OCI-LY3 (cell line): ENCODE measurements at regions not wholly inside any gene's neighbourhood (a gene's known extent, or its start where the extent isn't known, plus 50 kb on each side); places are given as distances from the start of the nearest gene placed in this dataset.

Experiments used
- H2AFZ ChIP-seq: fragments of 200-600, 300-600 bp; shearing (Covaris generic); 2 replicates; pipeline ENCODE4 v1.6.0; 2014; ENCODE audit warnings: antibody characterized with exemption, low read depth, low read length
- H3K27ac ChIP-seq: fragments of 200-600, 300-600 bp; sonication (generic); 2 replicates; pipeline ENCODE4 v1.5.1; 2014; ENCODE audit warnings: mild to moderate bottlenecking, low read length, moderate library complexity, mixed read lengths
- H3K27me3 ChIP-seq: fragments of 200-600, 300-600 bp; sonication (generic); 2 replicates; pipeline ENCODE4 v1.6.1; 2014; ENCODE audit warnings: low read depth, low read length, mixed read lengths
- H3K36me3 ChIP-seq: fragments of 200-600, 300-600 bp; sonication (generic); replicated peaks from 2 replicates; pipeline ENCODE3; 2014; ENCODE audit warnings: low read depth, low read length, mixed read lengths
- H3K4me1 ChIP-seq: fragments of 300-600, 200-600 bp; sonication (generic); 2 replicates; pipeline ENCODE4 v1.6.1; 2014; ENCODE audit warnings: low read length, mixed read lengths
- H3K4me2 ChIP-seq: fragments of 200-600, 300-600 bp; sonication (generic); 2 replicates; pipeline ENCODE4 v1.6.1; 2014; ENCODE audit warnings: low read length, mixed read lengths
- H3K4me3 ChIP-seq: fragments of 300-600, 200-600 bp; sonication (generic); 2 replicates; pipeline ENCODE4 v1.5.1; 2014; ENCODE audit warnings: antibody characterized with exemption, mild to moderate bottlenecking, low read length, moderate library complexity
- H3K79me2 ChIP-seq: fragments of 300-600, 200-600 bp; shearing (Covaris generic); 2 replicates; pipeline ENCODE4 v1.6.1; 2014; ENCODE audit warnings: mild to moderate bottlenecking, low read length, mixed read lengths
- H3K9ac ChIP-seq: fragments of 300-600, 200-600 bp; shearing (Covaris generic); 2 replicates; pipeline ENCODE4 v1.6.0; 2014; ENCODE audit warnings: mild to moderate bottlenecking, low read length, moderate library complexity
- H3K9me3 ChIP-seq: fragments of 200-600, 300-600 bp; shearing (Covaris generic); 2 replicates; pipeline ENCODE4 v1.6.1; 2014; ENCODE audit warnings: low read length, mixed read lengths; ENCODE audit not compliant: insufficient read depth
- H4K20me1 ChIP-seq: fragments of 200-600, 300-600 bp; sonication (generic); 2 replicates; pipeline ENCODE4 v1.6.1; 2016; ENCODE audit warnings: low read length, mixed read lengths; ENCODE audit not compliant: insufficient read depth
- CTCF ChIP-seq: fragments of 200-600, 300-600 bp; sonication (generic); IDR thresholded peaks from 2 replicates; pipeline ENCODE4 v1.5.1; 2014; ENCODE audit warnings: antibody characterized with exemption, low read length, low read depth
- EZH2phosphoT487 ChIP-seq: fragments of 200-600 bp; shearing (Covaris generic); IDR thresholded peaks from 2 replicates; pipeline ENCODE4 v1.6.1; 2018; ENCODE audit warnings: antibody characterized with exemption, mixed run types, low read depth

GRCh38 chr7:22909917-22910316 lies 87.3 kb upstream of the TOMM7 start:
- no peak overlapping the region for H2AFZ ChIP-seq
- no peak overlapping the region for H3K27ac ChIP-seq
- H3K27me3 ChIP-seq: no peaks in the 10 kb centered on the region
- no peak for TF ChIP-seq EZH2phosphoT487
- TF ChIP-seq CTCF: no peak
- no peaks in the 10 kb centered on the region for H3K9me3 ChIP-seq
- no peaks in the 10 kb centered on the region for H3K79me2 ChIP-seq
- no peaks in the 10 kb centered on the region for H4K20me1 ChIP-seq
- H3K4me3 ChIP-seq: no peak overlapping the region
- H3K4me2 ChIP-seq: no peak overlapping the region
- no peaks in the 10 kb centered on the region for H3K36me3 ChIP-seq
- no peaks in the 10 kb centered on the region for H3K4me1 ChIP-seq
- no peak overlapping the region for H3K9ac ChIP-seq

GRCh38 chr7:22907805-22908204 lies 85.2 kb upstream of the TOMM7 start:
- Histone ChIP-seq H3K4me2 (no peak overlapping the region), H3K79me2 (no peaks in the 10 kb centered on the region), H3K4me1 (no peaks in the 10 kb centered on the region), H3K36me3 (no peaks in the 10 kb centered on the region), H3K27me3 (no peaks in the 10 kb centered on the region), H3K9ac (no peak overlapping the region), H3K9me3 (no peaks in the 10 kb centered on the region), H3K4me3 (no peak overlapping the region), H4K20me1 (no peaks in the 10 kb centered on the region), H2AFZ (no peak overlapping the region), H3K27ac (no peak overlapping the region)
- TF ChIP-seq CTCF (no peak), EZH2phosphoT487 (no peak)

GRCh38 chr7:22900784-22901183 lies 78.1 kb upstream of the TOMM7 start:
- no peaks in the 10 kb centered on the region for H3K9me3 ChIP-seq
- no peaks in the 10 kb centered on the region for H3K4me1 ChIP-seq
- no peak overlapping the region for H2AFZ ChIP-seq
- H3K36me3 ChIP-seq: no peaks in the 10 kb centered on the region
- TF ChIP-seq EZH2phosphoT487 (no peak), CTCF (no peak)
- no peaks in the 10 kb centered on the region for H3K27me3 ChIP-seq
- H3K9ac ChIP-seq: no peak overlapping the region
- no peaks in the 10 kb centered on the region for H3K79me2 ChIP-seq
- H3K27ac ChIP-seq: no peak overlapping the region
- H4K20me1 ChIP-seq: no peaks in the 10 kb centered on the region
- H3K4me2 ChIP-seq: no peak overlapping the region
- H3K4me3 ChIP-seq: no peak overlapping the region

- H2AFZ ChIP-seq: no peak overlapping the region
- H3K79me2 ChIP-seq: no peaks in the 10 kb centered on the region
- H3K4me3 ChIP-seq: no peak overlapping the region
- no peaks in the 10 kb centered on the region for H4K20me1 ChIP-seq
- H3K27ac ChIP-seq: no peak overlapping the region
- H3K36me3 ChIP-seq: no peaks in the 10 kb centered on the region
- no peak overlapping the region for H3K9ac ChIP-seq
- no peaks in the 10 kb centered on the region for H3K4me1 ChIP-seq
- no peak overlapping the region for H3K4me2 ChIP-seq
- TF ChIP-seq EZH2phosphoT487 (no peak), CTCF (no peak)
- H3K27me3 ChIP-seq: no peaks in the 10 kb centered on the region
- H3K9me3 ChIP-seq: no peaks in the 10 kb centered on the region
These were observed 77.5 kb upstream of the TOMM7 start for GRCh38 chr7:22900101-22900500.
